GM21526 (cell line): ENCODE measurements at regions not wholly inside any gene's neighbourhood (a gene's known extent, or its start where the extent isn't known, plus 50 kb on each side); places are given as distances from the start of the nearest gene placed in this dataset.
"Not testable (repeated sequence)": the region's sequence is repeated elsewhere in the genome, so short reads cannot be mapped to it uniquely, and the experiment has no call there.

Experiments used
- ATAC-seq: cut with Tn5 transposase; IDR thresholded peaks from one replicate; pipeline ENCODE4 v1.9.1; 2021; ENCODE audit warnings: moderate library complexity; ENCODE audit not compliant: unreplicated experiment, low FRiP score

DNA sequence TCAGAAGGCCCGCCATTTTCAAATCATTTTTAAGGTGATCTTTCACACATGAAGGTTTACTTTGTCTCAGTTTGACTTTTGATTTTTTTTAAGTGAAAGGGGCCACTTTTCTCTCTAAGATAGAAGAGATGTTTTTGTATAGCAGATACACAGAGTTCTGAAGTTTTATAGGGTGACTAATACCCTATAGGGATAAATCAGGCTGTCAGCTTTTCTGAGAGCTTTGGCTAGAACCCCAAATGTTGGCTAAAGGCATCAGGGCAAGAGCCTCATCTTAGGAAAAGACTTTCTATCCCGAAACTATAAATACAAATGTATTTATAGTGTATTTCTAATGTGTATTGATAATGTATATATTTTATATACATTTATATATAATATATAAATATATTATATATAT lies 181.4 kb downstream of the TBX18 start:
- ATAC-seq: no peak

DNA sequence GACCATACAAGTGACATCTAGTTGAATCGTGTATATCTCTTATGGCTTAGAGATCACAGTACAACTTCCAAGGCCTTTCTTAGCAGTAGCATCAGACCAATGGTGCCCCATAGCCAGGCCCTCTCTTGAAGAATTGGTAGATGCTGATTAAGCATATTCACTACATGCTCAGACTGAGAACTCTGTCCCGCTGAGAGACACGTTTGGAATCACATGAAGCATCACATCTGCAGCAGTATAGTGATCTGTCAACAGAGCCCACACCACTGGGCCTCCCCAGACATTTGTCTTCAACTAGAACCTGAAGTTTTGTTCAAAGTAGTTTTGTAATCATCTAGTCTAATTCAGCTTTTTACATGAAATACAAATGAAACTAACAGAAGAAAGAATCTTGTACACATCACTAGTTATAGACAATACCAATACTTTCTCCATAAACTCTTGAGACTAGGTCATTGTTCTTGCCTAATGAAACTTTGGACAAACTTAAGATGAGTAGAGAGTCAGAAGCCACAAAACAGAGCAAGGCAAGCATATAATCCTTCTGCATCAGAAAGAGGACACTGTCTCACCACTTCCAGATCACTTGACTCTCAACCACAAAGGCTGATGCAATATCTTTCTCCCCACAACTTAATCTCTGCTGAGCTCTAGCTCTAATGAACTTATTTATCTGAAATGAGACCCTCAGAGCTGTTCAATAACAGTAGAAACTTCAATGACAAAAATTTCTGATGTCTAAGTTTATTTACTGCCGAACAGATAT lies 182.7 kb downstream of the TBX18 start:
- ATAC-seq: no peak

DNA sequence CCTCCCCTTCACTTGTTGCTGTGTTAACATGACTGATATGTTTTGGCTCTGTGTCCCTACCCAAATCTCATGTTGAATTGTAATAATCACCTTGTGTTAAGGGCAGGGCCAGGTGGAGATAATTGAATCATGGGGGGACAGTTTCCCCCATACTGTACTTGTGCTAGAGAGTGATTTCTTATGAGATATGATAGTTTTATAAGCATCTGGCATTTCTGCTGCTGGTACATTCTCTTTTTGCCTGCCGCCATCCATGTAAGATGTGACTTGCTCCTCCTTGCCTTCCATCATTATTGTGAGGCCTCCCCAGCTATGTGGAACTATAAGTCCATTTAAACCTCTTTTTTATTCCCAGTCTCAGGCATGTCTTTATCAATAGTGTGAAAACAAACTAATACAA lies 185.0 kb downstream of the TBX18 start:
- ATAC-seq: no peak

DNA sequence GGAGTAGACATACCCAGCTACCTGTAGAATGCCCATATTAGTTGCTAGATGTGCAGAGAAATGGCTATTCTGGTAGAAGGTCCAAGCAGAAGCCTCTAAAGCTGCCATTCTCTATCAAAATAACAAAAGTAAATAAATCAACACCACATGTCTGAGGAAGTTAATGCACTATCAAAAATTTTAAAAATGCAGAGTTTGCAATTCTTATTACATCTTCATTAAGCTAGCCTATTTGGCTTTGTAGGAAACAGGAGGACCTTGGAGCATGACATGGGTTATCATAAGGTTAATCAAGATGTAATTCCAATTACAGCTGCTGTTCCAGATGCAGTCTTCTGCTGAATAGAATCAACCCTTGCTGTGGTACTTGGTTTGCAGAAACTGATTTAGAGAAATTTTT lies 188.4 kb downstream of the TBX18 start:
- no peak for ATAC-seq

DNA sequence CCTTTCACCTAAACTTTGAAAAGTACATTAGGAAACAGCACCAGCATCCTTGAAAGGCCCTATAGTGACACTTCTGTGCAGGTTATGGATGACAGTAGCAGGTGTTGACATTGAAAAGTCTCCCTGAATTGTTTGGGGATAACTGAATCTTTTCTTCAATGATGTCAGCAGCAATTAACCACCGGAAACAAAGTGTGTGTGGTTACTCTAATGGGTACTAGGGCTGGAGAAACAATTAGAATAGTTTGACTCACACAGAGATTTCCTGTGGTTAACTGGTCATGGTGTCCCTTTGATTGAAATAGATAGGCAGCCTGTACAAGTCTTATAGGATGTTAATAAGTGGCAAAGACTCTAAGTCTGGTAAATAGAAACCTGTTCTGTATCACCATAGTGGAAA lies 189.1 kb downstream of the TBX18 start:
- peak; percentile 87 for ATAC-seq

DNA sequence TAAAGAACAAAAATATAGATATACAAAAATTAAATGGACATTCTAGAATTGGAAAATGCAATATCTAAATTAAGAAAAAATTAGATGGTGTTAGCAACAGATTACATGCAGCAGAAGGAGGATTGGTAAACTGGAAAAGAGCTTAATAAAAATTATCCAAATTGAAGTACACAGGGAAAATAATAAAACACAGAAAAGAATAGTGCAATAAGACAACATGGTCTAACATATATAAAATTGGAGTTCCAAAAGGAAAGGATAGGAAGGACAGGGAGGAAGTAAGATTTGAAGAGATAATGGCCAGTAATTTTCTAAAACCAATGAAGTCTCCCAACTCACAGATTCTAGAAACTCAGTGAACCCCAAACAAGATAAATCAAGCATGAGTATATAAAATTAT lies 194.5 kb downstream of the TBX18 start:
- ATAC-seq: no peak

DNA sequence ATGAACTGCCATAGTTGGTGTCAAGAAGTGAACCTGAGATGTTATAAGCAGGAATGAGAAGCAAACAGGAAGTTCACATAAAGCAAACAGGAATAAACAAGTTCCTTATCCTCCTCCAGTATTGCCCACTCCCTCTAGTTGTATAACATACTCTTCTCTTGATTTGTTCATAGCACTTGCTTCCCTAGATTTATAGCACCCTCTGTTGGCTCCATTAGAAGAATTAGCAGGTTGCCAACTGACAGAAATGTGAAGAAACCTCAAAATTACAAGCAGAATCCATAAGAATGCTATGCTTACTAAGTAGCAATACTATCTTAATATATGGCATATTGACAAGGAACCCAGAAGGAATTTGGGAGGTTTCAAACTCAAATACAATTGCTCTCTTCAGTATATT lies 195.4 kb downstream of the TBX18 start:
- ATAC-seq: no peak

DNA sequence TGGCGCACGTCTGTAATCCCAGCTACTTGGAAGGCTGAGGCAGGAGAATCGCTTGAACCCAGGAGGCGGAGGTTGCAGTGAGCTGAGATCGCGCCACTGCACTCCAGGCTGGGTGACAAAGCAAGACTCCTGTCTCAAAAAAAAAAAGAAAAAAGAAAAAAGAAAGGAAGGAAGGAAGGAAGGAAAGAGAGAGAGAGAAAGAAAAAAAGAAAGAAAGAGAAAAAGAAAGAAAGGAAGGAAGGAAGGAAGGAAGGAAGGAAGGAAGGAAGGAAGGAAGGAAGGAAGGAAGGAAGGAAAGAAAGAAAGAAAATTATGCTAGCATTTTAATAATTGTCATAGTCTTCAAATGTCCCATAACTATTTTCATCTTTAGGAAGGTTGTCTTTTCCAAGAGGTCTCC lies 198.7 kb downstream of the TBX18 start:
- ATAC-seq: not testable (repeated sequence)

DNA sequence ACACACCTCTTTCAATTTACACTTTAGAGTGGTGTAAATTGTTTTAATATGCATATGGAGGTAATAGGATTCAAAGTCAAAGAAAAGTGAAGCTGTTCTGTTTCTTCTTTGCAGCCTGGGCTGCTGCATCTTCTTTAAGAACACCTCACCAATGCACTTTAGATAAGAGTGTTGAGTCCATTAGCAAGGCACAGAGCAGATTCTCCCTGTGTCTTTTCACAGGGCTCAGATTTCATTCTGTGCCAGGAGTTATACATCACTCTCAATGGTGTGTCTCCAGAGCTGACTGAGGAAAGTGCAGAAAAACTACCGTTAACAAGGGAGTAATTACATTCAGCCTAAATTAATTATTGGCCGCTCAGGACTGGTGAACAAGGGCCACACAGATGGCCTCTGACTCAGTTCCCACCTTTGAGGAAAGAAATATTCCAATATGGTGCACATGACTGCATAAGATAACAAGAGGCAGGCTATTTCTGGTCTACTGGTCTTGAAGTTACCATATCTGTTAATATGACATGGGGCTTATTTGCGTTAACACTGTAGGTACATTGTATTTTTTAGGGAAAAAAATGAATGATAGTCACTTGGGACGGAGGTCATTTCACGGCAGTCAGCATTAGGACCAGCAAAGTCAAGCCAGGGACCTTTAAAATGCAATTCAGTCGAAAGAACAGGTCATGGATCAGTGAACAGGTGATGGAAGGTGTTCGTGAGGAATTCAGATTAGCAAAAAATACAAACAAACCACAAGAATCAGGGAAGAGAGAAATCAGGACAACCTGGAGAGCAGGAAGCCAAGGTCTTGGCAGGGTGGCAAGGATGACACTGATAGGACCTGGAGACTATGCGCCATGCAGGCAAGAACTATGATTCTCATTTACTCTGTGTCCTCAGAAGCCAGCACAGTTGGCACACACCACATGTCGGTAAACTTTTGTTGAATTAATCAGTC lies 203.7 kb downstream of the TBX18 start:
- no peak for ATAC-seq

DNA sequence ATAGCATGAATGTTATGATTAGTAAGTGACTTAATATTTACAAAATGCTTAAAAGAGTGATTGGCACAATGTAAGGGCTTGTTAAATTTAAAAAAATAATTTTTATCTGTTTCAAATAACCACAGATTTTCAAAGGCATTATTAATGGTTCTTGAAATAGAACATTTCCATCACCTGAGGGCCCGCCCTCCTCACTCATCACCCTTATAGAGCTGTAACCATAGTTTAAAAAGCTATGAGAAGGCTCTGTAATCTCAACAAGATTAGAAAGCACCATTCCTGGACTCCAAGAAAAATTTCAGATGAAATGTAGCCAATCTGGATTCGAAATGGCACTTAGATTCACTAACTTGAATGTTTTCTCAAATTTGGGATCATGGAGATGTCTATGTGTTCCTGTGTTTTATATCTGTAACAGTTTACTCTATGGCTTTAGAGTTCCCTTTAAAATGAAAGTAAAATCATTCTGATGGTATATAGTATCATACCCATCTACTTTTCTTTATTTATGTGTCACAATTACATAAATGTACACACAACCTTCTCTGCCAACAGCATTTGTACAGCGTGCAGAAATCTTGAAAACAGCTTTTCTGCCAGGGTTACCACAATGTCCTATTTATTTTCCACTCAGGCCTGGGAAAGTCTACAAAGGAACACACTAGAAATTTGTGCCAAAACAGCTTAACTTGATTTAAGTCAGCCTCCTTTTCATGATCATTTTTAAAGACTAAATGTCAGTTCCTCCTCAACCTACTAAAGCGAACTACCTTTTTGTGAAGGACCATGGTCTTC lies 207.7 kb downstream of the TBX18 start:
- ATAC-seq: no peak

DNA sequence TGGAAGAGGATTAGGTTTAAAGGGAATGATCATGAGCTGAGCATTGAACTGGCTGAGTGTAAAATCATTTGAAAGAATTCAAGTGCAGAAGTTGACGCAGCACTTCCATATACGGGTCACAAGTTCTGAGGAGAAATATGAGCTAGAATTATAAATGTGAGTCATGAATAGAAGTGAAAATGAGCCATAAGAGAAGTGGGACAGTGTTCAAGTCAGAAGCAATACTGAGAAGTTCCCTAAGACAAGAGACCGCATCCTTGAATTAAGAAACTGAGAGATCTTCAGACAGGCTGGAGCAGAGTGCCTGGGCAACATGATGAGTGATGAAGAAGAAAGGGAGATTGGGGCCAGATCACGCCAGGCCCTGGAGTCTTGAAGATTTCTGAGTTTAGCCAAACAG lies 209.7 kb downstream of the TBX18 start:
- no peak for ATAC-seq

DNA sequence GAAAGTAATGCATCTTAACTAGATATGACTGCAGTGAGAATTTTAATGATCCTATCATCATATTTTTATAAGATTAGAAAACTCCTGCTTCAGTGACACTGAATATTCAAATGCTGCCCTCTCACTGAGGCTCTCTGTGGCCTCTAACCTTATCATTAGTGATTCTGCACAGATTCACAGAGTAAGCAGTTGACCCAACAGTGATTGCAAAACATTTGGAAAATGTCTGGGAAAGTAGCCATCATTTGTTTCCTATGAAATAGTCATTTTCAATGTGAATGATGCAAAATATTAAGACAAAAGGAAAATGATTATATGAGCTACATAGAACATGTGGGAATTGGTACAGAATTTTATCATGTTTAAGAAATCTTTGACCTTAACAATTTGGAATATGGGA lies 210.3 kb downstream of the TBX18 start:
- no peak for ATAC-seq

DNA sequence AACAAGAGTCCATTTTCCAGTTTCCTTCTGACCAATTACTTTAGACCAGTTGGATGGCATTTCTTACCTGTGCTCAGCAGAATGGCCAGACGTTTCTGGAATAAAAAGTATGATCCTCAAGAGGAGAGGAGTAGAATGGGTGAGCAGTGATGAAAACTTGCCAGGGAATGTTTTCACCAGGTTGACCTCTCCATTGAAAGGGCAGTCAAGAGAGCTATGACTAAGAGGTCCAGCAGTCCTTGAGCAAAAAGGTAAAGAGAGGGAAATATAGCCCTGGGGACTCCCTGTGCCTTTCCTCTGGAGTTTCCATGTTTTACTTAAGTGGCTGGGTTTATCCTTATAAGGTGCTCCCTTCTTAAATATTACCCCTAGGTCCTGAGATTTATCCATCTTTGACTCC lies 210.9 kb downstream of the TBX18 start:
- no peak for ATAC-seq

DNA sequence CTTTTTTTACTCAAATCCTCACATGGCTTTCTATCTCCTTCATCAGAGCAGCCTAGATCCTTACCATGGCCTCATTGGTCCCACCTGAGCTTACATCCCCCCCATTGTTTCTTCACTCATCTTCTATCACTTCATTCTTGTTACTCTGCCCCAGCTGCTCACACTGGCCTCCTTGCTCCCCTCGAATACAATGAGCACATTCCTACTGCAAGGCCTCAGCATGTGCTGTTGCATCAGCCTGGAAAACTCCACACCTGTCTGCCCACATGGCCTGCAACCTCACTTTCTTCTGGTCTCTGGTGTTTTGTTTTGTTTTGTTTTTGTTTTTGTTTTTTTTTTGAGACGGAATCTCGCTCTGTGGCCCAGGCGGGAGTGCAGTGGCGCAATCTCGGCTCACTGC lies 212.6 kb downstream of the TBX18 start:
- ATAC-seq: no peak

DNA sequence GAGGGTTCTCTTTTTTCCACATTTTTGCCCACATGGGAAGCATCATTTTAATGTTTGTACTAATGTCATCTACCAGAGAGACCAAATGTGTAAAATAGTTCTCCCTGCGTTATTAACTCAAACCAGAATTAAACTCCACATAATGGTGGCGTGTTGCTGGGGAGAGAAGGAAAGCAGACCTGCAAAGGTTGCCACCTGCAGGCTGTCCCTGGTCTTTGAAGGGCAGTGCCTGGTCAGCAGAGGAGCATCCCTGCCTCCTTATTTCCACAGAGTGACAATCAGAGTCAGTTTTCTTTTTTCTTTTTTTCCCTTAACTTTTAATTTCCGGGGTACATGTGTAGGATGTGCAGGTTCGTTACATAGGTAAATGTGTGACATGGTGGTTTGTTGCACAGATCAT lies 214.5 kb downstream of the TBX18 start:
- no peak for ATAC-seq

DNA sequence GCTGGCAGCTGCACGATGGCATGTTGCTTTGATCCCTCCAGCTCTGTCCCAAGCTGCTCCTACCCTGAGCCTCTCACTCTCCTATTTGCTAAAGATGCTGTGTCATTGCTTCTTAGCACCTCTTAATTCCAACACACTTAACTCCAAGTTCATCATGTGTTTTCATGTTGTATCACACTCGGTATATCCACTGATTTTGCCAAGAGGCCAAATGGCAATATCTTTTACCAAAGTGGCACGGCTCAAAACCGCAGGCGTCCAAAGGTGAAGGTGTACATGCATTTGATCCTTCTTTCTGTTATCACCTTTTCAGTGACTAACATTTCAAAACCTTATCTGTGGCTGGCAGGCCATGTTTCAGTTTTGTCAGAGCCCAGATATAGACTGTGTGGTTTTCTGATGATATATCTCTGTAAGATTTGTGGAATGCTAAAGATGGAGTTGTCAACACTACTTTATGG lies 217.0 kb downstream of the TBX18 start:
- ATAC-seq: no peak

DNA sequence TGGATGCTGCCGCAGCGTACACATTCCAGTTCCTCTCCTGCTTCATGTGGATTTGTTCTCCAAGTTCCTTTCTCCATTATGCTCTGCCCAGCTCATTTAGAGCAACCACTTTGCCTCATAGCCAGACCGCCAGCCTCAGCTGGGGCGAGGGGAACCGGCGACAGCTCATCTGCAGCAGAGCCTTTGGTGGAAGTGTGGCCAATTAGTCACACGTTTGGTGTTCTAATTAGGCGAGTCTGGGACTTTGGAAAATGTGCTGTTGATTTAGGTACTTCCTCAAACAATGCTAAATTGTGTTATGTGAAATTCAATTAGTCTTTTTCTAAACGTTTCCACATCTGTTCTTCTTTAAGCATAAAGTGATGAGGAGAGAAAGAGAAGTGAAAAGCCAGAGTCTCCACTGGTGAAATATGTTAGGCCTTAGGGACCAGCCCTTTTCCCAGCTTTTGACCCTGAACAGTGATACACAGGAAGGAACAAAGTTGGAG lies 217.9 kb downstream of the TBX18 start:
- ATAC-seq: no peak

DNA sequence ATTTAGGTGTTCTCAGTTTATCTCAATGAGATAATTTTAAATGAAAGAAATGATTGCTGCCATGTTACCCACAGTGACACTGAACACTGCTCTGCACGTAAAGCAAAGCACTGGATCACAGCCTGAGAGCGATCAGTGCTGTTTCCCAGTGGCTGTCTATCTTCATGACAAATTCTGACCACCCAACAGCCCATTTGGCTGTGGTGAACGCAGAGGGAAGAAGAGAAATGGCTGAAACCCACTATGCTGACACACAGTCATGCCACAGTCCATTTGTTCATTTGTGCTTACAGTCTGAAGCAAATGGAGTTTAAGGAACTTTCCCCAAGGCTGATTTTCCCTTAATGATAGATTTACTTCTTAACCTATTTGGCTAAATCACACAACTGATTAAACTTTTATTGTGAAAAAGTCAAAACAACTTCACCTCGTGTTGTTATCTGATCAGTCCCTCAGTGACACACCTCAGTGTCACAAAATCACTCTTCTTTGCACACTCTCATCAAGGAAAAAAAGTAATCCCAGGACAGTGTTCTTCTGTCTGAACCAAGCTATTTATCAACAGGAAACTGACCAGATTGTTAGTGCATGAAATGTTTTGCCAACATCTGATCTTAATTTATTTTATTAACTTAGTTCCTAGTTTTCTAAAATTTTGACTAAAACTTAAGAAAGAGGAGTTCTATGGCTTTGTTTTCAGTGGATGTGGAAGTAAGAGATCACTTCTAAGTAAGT lies 225.1 kb downstream of the TBX18 start:
- no peak for ATAC-seq

DNA sequence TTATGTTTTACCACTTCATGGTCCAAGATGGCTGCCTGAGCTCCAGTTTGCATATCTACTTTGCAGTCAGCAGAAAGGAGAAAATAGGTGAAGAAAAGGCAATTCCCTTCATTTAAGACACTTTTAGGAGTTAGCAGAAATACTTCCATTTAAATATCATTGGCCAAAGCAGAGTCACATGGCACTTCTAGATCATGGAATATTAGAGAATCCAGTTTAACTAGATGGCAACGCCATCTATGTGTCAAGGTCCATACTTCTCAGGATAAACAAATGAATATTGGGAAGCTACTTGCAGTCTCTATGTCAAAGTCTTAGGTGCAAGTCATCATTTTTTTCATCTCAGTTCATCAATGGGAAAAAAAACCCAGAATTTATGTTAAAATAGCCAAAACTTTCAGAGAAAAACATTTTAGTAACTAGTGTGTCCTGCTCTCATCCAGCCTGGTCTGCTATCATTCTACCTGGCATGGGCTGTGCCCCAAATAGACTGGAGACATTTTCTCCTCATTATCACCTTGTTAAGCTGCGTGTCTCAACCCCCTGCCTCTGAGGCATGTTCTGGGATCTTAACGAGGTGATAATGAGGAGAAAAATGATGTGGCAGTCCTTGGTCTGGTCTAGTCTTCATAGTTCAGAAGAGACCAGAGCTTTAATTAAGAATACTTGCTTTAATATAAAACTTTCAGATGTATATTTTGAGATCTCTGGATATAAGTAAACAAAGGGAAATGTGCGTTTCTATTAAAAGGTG lies 227.3 kb downstream of the TBX18 start:
- no peak for ATAC-seq
